ENCODE measurements at regions not wholly inside any gene's neighbourhood (a gene's known extent, or its start where the extent isn't known, plus 50 kb on each side); places are given as distances from the start of the nearest gene placed in this dataset.

DNA sequence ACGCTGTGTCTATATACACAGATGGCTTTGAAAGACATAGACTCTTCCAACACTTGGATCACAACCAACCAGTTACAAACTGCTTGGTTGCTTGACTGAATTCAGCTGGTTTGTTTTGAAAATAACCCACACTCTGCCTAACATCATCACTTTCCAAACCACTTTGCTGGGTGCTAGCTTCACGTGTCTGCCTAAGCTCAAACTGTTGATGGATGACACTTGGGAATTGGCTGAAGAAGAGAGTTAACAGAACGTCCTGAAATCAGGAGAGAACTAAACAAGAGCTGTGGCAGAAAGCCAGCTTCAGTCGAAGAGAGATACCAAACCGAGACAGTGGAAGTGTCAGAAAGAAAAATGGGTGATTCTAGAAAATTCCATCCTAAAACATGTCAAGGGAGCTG, 420.8 kb upstream of the AUTS2 start:
- no peak overlapping the region for H3K9ac ChIP-seq
- H3K79me2 ChIP-seq, result no peaks in the 10 kb centered on the region
- no peaks in the 10 kb centered on the region for H3K27me3 ChIP-seq (ENCODE audit: control insufficient read depth, insufficient read depth, low read length)
- H2AFZ ChIP-seq, result no peak overlapping the region
- TF ChIP-seq, protein P1, sequence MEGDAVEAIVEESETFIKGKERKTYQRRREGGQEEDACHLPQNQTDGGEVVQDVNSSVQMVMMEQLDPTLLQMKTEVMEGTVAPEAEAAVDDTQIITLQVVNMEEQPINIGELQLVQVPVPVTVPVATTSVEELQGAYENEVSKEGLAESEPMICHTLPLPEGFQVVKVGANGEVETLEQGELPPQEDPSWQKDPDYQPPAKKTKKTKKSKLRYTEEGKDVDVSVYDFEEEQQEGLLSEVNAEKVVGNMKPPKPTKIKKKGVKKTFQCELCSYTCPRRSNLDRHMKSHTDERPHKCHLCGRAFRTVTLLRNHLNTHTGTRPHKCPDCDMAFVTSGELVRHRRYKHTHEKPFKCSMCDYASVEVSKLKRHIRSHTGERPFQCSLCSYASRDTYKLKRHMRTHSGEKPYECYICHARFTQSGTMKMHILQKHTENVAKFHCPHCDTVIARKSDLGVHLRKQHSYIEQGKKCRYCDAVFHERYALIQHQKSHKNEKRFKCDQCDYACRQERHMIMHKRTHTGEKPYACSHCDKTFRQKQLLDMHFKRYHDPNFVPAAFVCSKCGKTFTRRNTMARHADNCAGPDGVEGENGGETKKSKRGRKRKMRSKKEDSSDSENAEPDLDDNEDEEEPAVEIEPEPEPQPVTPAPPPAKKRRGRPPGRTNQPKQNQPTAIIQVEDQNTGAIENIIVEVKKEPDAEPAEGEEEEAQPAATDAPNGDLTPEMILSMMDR (IDR thresholded peaks at IDR 0.05), result no peak
- no peak overlapping the region for H3K4me3 ChIP-seq (ENCODE audit: low read depth, low read length)
- H3K36me3 ChIP-seq (ENCODE audit: control insufficient read depth, insufficient read depth, low read length), result no peaks in the 10 kb centered on the region
- no peak overlapping the region for H3K4me2 ChIP-seq (ENCODE audit: low read length)
- peaks cover 11% of the 10 kb centered on the region for H3K4me1 ChIP-seq
- H3K27ac ChIP-seq, result no peak overlapping the region
- H3K9me3 ChIP-seq (ENCODE audit: control insufficient read depth, low read length), result no peaks in the 10 kb centered on the region

DNA sequence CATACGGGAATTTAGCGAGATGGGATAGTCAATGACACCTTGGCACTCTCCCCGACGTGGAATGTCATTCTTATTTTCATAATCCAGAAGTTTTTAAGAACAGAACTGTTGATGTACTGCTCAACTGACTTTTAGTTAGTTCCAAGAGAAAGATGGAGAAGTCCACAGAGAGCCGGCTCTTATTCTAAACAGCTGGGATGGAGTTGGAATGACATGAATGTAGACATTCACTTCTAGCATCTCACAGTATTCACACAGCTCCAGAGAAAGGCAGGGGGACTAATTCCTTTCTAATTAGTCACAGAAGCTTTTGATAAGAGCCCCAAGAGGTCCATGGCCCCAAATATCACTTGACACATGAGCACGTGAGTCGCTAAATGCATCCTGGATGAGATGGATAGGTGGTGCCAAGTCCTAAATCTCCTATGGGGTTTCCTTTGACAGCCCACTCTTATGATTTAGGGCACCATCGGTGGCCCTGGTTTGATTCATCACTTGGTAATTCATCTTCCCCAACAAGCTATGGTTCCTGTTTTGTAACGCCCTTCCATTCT, 420.3 kb upstream of the AUTS2 start:
- no peaks in the 10 kb centered on the region for H3K79me2 ChIP-seq
- no peak overlapping the region for H3K4me2 ChIP-seq (ENCODE audit: low read length)
- H3K9ac ChIP-seq, result no peak overlapping the region
- no peak overlapping the region for H2AFZ ChIP-seq
- TF ChIP-seq, protein P1 (IDR thresholded peaks at IDR 0.05), result no peak
- no peak overlapping the region for H3K27ac ChIP-seq
- H3K36me3 ChIP-seq (ENCODE audit: control insufficient read depth, insufficient read depth, low read length), result no peaks in the 10 kb centered on the region
- H3K9me3 ChIP-seq (ENCODE audit: control insufficient read depth, low read length), result no peaks in the 10 kb centered on the region
- H3K4me1 ChIP-seq, result peaks cover 10% of the 10 kb centered on the region
- H3K4me3 ChIP-seq (ENCODE audit: low read depth, low read length), result no peak overlapping the region
- no peaks in the 10 kb centered on the region for H3K27me3 ChIP-seq (ENCODE audit: control insufficient read depth, insufficient read depth, low read length)

DNA sequence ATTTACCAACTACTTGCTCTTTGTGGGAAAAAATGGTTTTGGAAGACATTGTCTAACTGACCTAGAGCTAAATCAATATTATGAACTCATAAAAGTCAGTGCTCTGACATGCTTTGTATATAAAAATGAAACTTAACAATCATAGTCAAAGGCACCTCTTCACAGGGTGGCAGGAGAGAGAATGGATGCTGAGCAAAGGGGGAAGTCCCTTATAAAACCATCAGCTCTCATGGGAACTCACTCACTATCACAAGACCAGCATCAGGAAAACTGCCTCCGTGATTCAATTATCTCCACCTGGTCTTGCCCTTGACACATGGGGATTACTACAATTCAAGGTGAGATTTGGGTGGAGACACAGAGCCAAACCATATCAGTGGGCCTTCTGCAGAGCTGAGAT, 417.6 kb upstream of the AUTS2 start:
- peaks cover 5% of the 10 kb centered on the region for H3K4me1 ChIP-seq
- H3K27ac ChIP-seq, result no peak overlapping the region
- no peaks in the 10 kb centered on the region for H3K9me3 ChIP-seq (ENCODE audit: control insufficient read depth, low read length)
- no peak overlapping the region for H2AFZ ChIP-seq
- H3K27me3 ChIP-seq (ENCODE audit: control insufficient read depth, insufficient read depth, low read length), result no peaks in the 10 kb centered on the region
- no peaks in the 10 kb centered on the region for H3K36me3 ChIP-seq (ENCODE audit: control insufficient read depth, insufficient read depth, low read length)
- TF ChIP-seq, protein P1 (IDR thresholded peaks at IDR 0.05), result no peak
- H3K9ac ChIP-seq, result no peak overlapping the region
- no peaks in the 10 kb centered on the region for H3K79me2 ChIP-seq
- H3K4me2 ChIP-seq (ENCODE audit: low read length), result no peak overlapping the region
- no peak overlapping the region for H3K4me3 ChIP-seq (ENCODE audit: low read depth, low read length)

DNA sequence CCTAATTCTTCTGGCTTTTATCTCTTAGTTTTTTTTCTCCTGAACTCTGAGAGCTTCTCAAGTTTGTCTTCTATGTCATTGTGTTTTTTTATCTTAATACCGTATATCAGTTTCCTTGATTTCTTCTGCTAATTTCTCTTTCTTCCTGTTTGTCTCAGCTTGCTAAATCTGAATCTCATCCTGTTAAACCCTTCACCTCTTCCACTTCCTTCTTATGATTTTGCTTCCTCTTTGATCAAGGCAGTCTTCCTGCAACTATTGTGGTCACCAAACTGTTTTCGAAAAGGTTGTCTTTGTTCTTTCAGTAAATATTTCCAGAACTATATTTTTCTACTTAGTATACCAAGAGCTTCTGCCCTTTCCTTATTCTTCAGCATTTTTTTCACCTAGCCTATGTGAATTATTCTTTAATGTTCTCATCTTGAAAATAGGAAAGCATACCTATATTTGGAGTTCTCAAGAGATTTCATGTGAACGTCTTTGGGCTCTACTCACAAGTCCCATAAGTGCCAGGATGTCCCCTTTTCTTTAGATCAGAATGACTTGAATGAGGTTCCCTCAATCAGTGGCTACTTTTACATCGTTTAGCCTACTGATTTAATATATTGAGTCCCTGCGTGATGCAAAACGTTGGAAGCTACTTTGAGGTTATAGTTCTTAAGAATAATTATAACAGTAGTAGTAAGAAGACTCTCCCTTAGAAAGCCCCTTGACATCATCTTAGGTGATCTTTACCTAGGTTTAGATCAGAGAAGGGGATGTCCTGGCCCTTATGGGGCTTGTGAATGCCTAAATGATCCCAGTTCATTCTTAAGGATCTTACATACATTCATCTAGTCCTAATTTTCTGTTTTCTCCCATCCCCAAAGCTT, 415.4 kb upstream of the AUTS2 start:
- H2AFZ ChIP-seq, result no peak overlapping the region
- H3K4me1 ChIP-seq, result no peaks in the 10 kb centered on the region
- no peaks in the 10 kb centered on the region for H3K9me3 ChIP-seq (ENCODE audit: control insufficient read depth, low read length)
- H3K27ac ChIP-seq, result no peak overlapping the region
- no peaks in the 10 kb centered on the region for H3K79me2 ChIP-seq
- no peak overlapping the region for H3K9ac ChIP-seq
- H3K36me3 ChIP-seq (ENCODE audit: control insufficient read depth, insufficient read depth, low read length), result no peaks in the 10 kb centered on the region
- TF ChIP-seq, protein P1 (IDR thresholded peaks at IDR 0.05), result no peak
- no peaks in the 10 kb centered on the region for H3K27me3 ChIP-seq (ENCODE audit: control insufficient read depth, insufficient read depth, low read length)
- no peak overlapping the region for H3K4me3 ChIP-seq (ENCODE audit: low read depth, low read length)
- no peak overlapping the region for H3K4me2 ChIP-seq (ENCODE audit: low read length)
